HG03342 (cell line): ENCODE measurements at regions not wholly inside any gene's neighbourhood (a gene's known extent, or its start where the extent isn't known, plus 50 kb on each side); places are given as distances from the start of the nearest gene placed in this dataset.

ENCODE experiments used
- ATAC-seq: cut with Tn5 transposase; IDR thresholded peaks from one replicate; pipeline ENCODE4 v1.9.1; 2021; ENCODE audit warnings: mild to moderate bottlenecking, moderate library complexity; ENCODE audit not compliant: unreplicated experiment

DNA sequence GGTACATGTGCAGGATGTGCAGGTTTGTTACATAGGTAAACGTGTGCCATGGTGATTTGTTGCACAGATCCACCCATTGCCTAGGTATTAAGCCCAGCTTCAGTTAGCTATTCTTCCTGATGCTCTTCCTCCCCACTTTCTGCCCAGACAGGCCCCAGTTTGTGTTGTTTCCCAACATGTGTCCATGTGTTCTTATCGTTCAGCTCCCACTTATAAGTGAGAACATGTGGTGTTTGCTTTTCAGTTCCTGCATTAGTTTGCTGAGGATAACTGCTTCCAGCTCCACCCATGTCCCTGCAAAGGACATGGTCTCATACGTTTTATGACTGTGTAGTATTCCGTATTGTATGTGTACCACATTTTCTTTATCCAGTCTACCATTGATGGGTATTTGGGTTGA is 251.7 kb upstream of the NOVA1 start:
- ATAC-seq: no peak

DNA sequence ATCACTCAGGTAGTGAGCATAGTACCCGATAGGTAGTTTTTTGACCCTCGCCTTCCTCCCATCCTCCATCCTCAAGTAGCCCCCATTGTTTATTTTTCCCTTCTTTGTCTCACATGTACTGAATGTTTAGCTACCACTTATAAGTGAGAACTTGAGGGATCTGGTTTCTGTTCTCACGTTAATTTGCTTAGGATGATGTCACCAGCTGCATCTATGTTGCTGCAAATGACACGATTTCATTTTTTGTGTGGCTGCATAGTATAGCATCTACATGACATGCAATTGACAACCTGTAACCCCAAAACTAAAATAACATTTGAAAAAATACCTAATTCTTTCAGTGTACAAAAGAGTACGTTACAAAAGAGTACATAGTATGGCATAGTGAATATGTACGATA is 254.0 kb upstream of the NOVA1 start:
- no peak for ATAC-seq

DNA sequence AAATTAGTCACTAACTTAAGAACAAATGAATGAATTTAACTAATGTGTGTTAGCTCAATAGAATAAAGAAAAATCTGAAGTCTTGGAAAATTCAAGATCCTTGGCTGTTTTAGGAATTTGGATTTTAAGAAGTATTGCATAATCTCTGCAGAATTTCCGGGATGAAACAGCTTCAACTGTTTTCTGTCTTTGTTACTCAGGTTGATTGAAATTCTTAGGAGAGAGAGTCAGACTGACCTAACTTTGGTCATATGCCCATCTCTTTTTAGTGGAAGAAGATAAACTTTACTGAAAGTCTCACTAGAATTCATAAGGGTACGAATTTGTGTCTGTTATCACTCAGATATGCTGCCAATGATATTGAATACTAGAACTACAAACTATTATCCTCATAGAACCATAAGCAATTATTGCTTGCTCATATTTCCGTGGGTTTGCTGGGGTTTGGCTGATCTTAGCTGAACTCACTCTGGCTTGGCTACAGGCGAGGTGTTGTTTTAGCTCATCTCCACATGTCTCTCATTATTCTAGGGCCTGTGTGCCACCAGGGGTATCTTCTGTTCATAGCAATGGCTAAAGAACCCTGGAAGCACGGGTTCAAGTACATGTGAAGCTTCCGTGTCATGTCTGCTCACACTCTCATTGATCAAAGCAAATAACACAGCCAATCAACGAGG is 257.4 kb upstream of the NOVA1 start:
- ATAC-seq: no peak

DNA sequence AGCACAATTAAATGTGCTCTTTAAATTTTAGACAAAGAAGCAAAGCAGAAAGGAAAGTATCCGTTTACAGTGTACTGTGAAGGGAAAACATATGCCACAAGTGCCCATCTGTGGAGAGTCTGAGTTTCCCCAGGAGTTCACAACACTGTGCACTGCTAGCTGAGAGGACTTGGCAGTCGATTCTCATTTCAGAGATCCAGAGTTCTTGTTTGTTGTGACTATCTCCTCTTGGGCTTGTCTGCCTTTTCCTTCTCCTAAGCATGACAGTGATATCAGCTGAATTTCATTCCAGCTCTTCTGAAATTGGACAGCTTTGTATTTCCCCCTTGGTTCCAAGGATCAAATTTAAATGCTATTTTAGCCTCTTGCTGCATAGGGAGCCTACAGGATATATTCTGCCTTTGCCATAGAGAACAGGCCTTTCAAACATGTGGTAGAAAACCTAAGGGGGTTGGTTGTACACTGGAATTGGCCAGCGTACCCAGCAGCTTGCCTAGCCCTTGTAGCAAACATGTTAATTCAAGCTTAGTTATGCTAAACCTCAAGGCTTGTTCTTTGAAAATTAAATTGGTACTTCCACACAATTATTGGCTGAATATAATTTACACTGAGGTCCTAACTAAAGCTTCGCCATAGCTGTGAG is 259.2 kb upstream of the NOVA1 start:
- no peak for ATAC-seq

DNA sequence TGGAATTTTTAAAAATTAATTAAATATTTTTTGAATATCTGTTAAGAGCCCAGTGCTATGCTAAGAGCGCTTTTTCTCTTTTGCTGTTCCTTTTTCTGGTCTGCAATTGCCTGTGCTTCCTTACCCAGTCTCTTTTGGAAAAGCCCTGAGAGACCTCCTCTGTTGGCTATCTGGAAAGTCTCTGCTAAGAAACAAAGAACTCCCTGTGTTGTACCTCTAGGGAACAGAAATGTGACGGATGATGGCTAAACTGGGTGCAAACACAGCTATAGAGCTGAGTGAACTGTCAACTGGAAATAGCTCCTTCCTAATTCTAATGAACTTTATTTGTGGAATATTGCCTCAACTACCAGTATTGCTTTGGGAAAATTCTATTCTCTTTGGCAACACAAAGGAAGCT is 261.6 kb upstream of the NOVA1 start:
- ATAC-seq: no peak

DNA sequence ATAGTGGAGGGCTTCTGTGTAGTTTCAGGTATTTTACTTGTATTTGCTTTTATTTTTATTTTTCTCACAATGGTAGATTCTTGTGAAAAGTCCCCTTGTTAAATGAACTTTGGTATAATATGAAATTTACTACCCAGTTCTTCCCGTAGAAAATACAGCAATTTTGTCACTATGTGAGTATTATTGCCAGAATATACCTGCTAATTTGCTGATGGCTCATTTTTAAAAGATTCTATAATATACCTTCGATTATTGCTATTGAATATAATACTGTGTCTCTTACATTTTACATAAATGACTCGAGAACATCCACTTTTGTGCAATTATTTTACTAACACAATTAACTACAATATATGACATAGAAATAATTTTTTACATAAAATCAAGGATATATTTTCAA is 262.3 kb upstream of the NOVA1 start:
- no peak for ATAC-seq

DNA sequence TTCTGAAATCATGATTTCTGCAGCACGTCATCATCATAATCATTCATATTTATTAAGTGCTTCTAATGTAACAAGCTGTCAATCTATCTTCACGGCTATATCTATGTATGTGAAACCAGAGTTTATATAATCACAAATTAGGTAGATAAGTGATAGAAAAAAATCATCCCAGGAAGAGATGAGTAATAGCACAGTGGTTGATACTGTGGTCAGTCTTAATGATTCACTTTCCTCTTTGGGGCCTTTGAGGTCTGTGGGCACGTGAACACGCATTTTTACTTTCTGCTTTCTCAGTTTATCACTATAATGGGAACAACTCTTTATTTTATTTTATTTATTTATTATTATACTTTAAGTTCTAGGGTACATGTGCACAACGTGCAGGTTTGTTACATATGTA is 265.9 kb upstream of the NOVA1 start:
- ATAC-seq: no peak

DNA sequence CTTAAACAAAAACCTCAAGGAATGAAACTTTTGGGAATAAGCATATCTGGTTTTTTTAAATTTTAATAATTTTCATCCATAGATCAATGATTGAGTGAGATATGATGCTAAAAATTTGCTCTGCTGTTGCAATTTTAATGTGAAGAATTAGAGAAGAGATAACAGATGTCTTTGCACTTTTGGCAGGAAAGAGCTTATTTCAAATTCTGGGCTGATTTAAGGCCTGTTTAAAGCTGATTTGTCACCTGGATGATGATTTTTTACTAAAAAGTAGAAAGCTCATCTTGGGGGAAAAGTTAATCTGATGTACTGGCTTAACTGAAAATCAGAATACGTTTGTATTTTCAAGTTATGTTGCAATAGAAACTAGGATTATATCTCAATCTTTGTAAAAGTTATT is 268.9 kb upstream of the NOVA1 start:
- ATAC-seq: no peak

DNA sequence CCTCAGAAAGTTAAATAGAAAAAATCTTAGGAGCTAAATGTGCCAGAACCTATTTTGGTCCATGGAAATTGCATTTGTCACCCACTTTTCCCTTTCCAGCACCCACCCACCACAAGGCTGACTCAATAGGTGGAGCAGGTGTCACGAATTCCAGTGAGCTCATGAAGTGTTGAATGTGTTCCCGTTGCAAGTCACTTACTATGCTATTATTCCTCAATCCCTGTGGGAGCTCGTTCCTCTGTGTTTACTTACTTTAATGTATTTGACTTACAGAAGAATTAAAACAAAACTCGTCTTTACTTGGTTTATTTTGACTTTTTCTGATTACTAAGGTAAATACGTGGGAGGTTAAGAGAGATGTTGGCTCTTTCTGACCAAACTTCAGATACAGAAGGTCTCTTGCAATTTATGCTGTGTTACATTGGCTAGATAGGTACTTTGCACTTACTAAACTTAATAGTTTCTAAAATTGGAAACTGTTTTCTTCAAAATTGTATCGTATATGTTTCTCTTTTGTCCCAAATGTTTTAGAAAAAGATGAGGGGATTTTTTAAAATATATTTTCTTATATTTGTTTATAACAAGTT is 269.4 kb upstream of the NOVA1 start:
- no peak for ATAC-seq

DNA sequence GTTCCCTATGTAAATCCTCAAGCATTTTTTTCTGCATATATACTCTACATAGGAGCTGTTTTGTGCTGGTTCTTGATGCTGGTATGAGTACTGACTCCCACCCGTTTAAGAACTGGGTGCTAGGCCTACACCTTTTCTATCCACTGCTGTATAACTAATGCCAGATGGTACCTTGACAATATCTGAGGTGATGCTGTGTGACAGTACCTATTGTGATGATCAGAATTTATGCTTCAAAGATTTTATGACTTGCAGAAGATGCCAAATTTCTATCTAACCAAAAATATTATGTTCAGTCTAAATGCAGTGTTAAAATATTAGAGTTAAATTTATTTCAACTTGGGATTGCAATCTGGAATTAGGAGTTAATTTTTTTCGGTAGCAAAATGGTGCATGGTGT is 272.3 kb upstream of the NOVA1 start:
- ATAC-seq: no peak

DNA sequence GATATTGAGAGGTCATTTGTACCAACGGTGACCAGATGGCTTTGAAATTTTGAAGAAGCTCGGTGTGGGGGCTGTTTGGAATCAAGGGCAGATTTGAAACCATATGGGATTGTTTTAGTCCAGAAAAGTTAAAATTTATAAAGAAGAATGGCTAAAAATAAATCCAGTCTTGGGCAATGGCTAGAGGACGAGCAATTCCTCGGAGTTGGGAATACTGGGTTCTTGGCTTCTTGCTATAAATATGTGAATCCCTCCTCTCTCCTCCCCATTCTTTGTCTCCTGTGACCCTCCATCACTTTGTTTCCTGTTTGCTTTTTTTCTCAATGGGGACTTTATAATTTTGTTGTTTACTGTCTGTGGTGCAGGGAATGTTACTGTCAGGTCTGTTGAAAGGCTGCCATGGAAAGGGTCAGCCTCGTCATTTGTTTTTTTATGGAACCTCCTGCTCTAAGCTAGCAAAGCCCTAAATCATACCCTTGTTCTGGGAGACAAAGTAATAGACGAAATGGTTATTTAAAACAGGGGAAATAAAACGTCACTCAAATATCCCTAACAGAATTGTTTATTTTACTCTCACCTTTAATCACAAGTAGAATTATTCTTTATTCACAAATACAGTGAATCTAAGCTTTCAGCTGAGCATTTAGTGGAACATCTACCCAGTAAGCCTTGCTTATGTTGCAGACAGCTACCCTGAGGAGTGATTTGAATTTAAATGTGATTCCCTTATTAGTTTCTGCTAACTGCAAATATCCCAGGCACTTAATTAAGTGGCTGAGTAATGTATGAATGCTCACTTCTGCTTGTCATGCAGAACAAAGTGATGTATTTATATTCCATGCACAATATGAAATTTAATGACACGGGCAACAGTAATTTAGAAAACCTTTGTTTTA is 273.1 kb upstream of the NOVA1 start:
- ATAC-seq: no peak

DNA sequence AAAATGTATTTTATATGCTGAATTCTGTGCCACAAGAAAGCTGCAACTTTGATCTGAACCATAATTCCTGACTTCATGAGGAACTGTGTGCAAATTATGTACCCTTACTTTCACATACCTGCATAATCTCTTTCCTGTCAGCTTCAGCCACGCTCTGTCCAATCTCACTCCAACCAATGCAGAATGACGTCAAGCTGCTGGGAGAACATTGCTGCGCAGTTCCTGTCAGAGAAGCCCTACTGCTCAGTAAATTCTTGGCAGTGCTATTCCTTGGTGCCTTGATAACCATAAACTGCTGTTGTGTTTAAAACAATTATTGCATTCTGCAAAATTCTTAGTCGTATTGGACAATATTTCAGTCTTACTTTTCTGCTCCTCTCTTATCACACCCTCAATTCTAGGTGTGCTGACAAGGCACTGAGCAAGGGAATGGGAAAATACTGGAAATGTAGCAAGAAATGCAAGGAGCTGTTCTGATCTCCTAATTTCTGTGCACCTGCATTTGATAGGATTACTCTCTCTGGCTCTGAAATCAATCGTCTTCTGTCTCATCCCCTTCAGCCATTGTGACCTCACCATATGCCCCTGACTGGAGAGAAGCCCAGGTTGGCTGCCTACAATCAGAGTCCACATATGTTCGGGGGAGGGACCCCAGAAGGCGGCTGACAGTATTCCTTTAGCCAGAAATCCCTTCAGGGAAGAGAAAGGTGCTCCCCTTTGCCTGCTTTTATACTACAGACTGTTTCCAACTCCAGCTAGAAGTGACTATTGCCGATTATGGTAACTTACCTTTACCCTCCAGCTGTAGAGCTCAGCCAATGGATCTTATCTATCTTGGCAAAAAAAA is 274.9 kb upstream of the NOVA1 start:
- ATAC-seq: no peak

DNA sequence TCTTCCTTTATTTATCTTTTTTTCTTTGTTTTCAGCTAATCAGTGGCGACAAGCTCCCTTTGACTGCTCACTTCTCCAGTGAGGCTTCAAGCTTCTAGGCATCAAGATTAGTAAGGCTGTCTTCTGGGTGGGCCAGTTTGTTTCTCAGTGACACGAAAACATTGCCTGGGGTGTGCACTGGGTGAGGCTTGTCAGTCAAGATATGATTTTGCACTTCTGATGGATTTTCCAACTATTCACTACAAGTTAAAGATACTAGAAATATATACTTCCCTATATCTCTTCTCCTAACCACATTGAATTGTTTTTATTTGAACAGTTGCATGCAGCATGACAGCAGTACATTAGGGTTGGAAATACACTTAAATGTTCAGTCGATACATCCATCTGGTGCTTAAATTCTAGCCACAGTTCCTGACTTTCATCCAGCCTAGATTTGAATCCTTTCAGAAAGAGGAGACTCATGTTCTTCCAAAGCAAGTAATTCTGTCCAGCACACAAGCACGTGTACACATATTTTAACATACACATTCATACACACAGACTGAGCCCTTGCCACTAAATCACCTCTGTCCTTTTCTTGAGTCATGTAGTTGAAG is 275.6 kb upstream of the NOVA1 start:
- no peak for ATAC-seq

DNA sequence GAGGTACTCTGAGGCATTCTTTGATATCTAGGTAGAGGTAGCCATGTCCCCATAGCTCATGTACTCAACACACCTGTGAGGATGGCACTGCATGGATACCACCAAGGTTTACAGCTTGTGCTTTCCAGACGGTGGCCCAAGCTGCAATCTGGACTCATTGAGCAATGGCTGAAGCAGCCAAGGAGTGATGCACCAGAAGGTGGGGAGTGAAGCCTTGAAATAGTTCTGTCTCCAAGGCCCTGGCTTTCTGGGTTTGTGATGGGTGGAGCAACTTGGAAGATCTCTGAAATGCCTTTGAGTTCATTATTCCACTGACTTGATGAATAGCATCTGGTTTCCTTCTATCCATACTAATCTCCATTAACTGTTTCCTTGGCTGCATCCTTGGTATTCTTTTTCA is 290.0 kb upstream of the NOVA1 start:
- ATAC-seq: no peak

DNA sequence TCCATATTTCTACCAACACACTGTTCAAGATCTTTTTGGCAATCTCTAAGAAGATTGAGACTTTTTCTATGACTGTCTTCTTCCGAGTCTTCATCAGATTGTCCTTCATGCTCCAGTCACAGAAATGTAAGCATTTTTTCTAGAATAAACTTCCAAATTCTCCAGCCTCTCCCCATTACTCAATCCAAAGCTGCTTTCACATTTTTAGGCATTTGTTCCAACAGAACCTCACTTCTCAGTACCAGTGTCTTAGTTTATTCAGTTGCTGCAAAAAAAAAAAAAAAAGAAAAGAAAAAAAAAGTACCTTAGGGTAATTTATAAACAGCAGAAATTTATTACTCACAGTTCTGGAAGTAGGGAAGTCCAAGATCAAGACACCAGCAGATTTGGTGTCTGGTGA is 290.8 kb upstream of the NOVA1 start:
- no peak for ATAC-seq

DNA sequence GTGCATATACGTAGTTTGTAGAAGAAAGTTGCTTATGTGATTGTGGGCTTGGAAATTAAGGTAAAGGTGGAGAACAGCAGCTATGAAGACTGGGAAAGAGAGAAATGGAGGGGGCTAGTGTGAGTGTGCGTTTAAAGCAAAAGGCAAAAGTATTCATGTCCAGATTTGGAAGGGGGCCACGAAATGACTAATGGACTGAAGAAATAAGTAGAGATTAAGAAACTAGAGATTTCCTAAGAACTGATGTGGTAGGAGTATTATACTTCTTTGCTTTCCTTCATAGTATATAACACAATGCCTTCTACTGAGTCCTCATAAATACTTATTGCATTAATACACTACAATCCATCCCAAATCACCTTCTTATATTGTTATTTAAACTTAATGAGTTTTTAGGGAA is 298.6 kb upstream of the NOVA1 start:
- ATAC-seq: no peak

DNA sequence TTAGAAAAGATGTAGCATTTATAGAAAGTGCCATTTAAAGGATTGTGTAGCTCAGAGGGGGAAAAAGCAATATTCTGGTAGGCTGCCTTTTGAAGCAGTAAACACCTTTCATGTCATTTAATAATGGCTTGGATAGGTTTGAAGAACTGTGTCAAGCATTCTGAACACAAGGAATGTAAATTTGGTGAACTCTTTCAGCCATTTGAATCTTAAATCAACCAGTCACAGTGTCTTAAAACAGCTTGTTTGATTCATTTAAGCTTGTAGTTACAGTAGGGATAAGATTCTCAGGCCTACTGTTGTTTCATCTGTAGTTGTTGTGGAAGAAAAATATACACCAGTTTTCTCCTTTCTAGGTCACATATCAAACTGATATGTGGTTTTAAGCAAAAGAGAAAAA is 299.4 kb upstream of the NOVA1 start:
- ATAC-seq: no peak

DNA sequence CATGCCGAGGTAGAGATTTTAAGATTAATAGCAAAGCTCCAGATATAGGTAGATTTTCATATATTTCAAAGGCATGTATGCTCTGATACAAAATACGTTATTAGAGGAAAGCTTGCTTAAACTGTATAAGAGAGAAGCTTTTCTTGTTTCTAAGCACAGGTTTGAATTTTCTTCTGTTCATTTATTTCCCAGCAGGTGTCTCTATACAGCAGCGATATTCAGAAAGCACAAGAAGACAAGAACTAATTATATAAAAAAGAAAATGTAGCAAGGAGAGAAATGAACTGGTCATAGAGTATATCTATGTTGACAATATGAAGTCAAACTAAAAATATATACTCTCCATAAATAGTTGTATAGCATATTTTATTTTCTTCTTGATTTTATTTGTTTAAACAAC is 307.4 kb upstream of the NOVA1 start:
- ATAC-seq: no peak

DNA sequence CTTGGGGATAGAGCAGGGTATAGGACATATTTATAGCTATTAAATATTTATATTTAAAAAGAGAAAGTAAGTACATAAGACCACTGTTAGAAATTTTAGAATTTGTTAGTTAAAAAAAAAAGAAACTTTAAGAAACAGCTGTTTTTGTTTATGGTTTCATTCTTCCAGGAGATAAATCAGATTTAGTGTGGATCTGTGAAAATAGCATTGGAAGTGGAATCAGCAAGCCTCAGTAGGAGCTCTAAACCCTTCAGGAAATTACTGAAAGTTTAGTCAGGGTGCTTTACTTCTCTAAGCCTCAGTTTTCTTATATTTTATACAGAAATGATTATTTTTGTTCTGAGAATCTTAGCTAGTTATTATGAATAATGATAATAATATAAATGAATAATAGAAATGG is 316.0 kb upstream of the NOVA1 start:
- ATAC-seq: no peak

DNA sequence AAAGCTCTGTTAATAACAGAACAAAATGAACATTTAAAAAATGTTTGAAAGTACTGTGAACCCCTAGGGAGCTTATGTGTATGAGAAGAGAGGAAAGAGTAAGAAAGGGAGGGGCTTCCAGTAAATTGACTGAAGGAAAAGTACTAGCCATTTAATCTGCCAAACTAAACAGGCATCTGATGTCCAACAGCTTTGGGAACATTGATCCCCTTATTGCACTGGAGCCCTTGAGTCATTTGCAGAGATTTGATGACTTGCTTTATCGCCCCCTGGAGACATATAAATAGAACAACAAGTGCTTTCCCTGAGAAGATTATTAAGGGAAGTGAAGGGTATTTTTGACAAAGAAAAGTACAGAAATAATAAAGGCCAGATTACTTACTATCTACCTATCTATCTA is 319.3 kb upstream of the NOVA1 start:
- no peak for ATAC-seq
